HepG2 (cell line): ENCODE measurements at regions not wholly inside any gene's neighbourhood (a gene's known extent, or its start where the extent isn't known, plus 50 kb on each side); places are given as distances from the start of the nearest gene placed in this dataset.

Experiments used
- AKAP8 ChIP-seq: sonication (generic); formaldehyde crosslinking; IDR thresholded peaks from 2 replicates; pipeline ENCODE4 v1.5.1; 2020; ENCODE audit warnings: mild to moderate bottlenecking, missing genetic modification reagents
- AKNA ChIP-seq: sonication (generic); formaldehyde crosslinking; IDR thresholded peaks from 2 replicates; pipeline ENCODE4 v1.4.0; 2020; ENCODE audit warnings: missing genetic modification reagents, borderline replicate concordance
- CREB1 ChIP-seq, 2 experiments: fragments of 450-650 bp in 1 of 2; IDR thresholded peaks; 2 replicates each; pipeline ENCODE4 v1.6.1; 2016 to 2017; ENCODE audit warnings: control low read depth in 1 of 2, mild to moderate bottlenecking in 1 of 2, missing compliant biosample characterization in 1 of 2, missing genetic modification characterization in 1 of 2
- CREM ChIP-seq, 2 experiments: sonication (generic) in 1 of 2; formaldehyde crosslinking in 1 of 2; IDR thresholded peaks; 2 replicates each; pipeline versions ENCODE4 v1.4.0 to v1.6.1; 2016 to 2020; ENCODE audit warnings: antibody characterized with exemption in 1 of 2, mild to moderate bottlenecking in 1 of 2, missing genetic modification reagents in 1 of 2
- ESRRA ChIP-seq: sonication (generic); formaldehyde crosslinking; IDR thresholded peaks from 2 replicates; pipeline ENCODE4 v1.5.1; 2020; ENCODE audit warnings: mild to moderate bottlenecking, low read depth, missing genetic modification reagents
- HNF4A ChIP-seq: sonication (generic); formaldehyde crosslinking; IDR thresholded peaks from 2 replicates; pipeline ENCODE4 v1.4.0; 2020; ENCODE audit warnings: missing genetic modification reagents
- KDM5B ChIP-seq: sonication (generic); formaldehyde crosslinking; IDR thresholded peaks from 2 replicates; pipeline ENCODE4 v1.4.0; 2020; ENCODE audit warnings: missing genetic modification reagents, mild to moderate bottlenecking, borderline replicate concordance
- PBX2 ChIP-seq: IDR thresholded peaks from 2 replicates; pipeline ENCODE4 v1.6.1; 2016; ENCODE audit warnings: control low read depth
- POLR2G ChIP-seq: fragments of 200-400 bp; formaldehyde crosslinking; IDR thresholded peaks from 2 replicates; pipeline ENCODE4 v1.6.1; 2018; ENCODE audit warnings: mild to moderate bottlenecking, low read depth, low read length, moderate library complexity
- RAD21 ChIP-seq: fragments of 450-650 bp; formaldehyde crosslinking; IDR thresholded peaks from 2 replicates; pipeline ENCODE4 v1.5.0; 2020; ENCODE audit warnings: mild to moderate bottlenecking
- SRY ChIP-seq: sonication (generic); formaldehyde crosslinking; IDR thresholded peaks from 2 replicates; pipeline ENCODE4 v1.8.0; 2022; ENCODE audit warnings: mild to moderate bottlenecking, missing genetic modification reagents
- TBL1XR1 ChIP-seq: fragments of 150-350 bp; IDR thresholded peaks from 2 replicates; pipeline ENCODE4 v1.6.1; 2014; ENCODE audit warnings: borderline replicate concordance, low read length; ENCODE audit not compliant: partially characterized antibody
- TRIM24 ChIP-seq: sonication (generic); formaldehyde crosslinking; IDR thresholded peaks from 2 replicates; pipeline ENCODE4 v1.8.0; 2022; ENCODE audit warnings: mild to moderate bottlenecking, missing genetic modification reagents
- YEATS4 ChIP-seq: sonication (generic); formaldehyde crosslinking; IDR thresholded peaks from 2 replicates; pipeline ENCODE4 v1.4.0; 2020; ENCODE audit warnings: missing genetic modification reagents, borderline replicate concordance
- ZNF567 ChIP-seq: sonication (generic); formaldehyde crosslinking; IDR thresholded peaks from 2 replicates; pipeline ENCODE4 v1.8.1; 2023; ENCODE audit warnings: mild to moderate bottlenecking, missing genetic modification reagents, borderline replicate concordance
- ZNF687 ChIP-seq: sonication (generic); formaldehyde crosslinking; IDR thresholded peaks from 2 replicates; pipeline ENCODE4 v1.5.1; 2020; ENCODE audit warnings: mild to moderate bottlenecking, missing genetic modification reagents, moderate library complexity
- ZNF747 ChIP-seq: sonication (generic); formaldehyde crosslinking; IDR thresholded peaks from 2 replicates; pipeline ENCODE4 v1.8.1; 2023; ENCODE audit warnings: missing genetic modification reagents, mild to moderate bottlenecking, borderline replicate concordance
- ZNF777 ChIP-seq: sonication (generic); formaldehyde crosslinking; IDR thresholded peaks from 2 replicates; pipeline ENCODE4 v1.4.0; 2020; ENCODE audit warnings: missing genetic modification reagents
- ZNF891 ChIP-seq: sonication (generic); formaldehyde crosslinking; IDR thresholded peaks from 2 replicates; pipeline ENCODE4 v1.5.0; 2020; ENCODE audit warnings: mild to moderate bottlenecking, missing genetic modification reagents

GRCh38 chr2:2901384-2902345 lies 476.0 kb downstream of the EIPR1 start (continued):
- no peak for TF ChIP-seq RAD21 (CRISPR knock-in tag)
- no peak for TF ChIP-seq SRY (CRISPR knock-in tag)
- TF ChIP-seq ZNF777 (CRISPR knock-in tag) = no peak
- TF ChIP-seq KDM5B (CRISPR knock-in tag) = no peak
- TF ChIP-seq CREM (IDR thresholded peaks at IDR 0.05) = peak; percentile 33; the same call in 1 of the 2 replicates
- no peak for TF ChIP-seq CREM (CRISPR knock-in tag; IDR thresholded peaks at IDR 0.05)
- TF ChIP-seq POLR2G = no peak
- TF ChIP-seq ESRRA = no peak
- peak; percentile 38; the same call in 1 of the 2 replicates for TF ChIP-seq HNF4A (CRISPR knock-in tag)
- TF ChIP-seq PBX2 (CRISPR knock-in tag) = 0 out of 2 replicates have a peak, but pooled peaks have one; percentile 54
- TF ChIP-seq YEATS4 (CRISPR knock-in tag) = no peak
- no peak for TF ChIP-seq TBL1XR1
- TF ChIP-seq ZNF747 (CRISPR knock-in tag) = no peak
- TF ChIP-seq ZNF687 (CRISPR knock-in tag) = 0 out of 2 replicates have a peak, but pooled peaks have one; percentile 15
- TF ChIP-seq TRIM24 (CRISPR knock-in tag) = no peak
- no peak for TF ChIP-seq ZNF567 (CRISPR knock-in tag)
- no peak for TF ChIP-seq CREB1 (IDR thresholded peaks at IDR 0.05)
- TF ChIP-seq CREB1 (CRISPR knock-in tag; IDR thresholded peaks at IDR 0.05) = no peak
- no peak for TF ChIP-seq AKNA (CRISPR knock-in tag)
- no peak for TF ChIP-seq ZNF891 (CRISPR knock-in tag)
- TF ChIP-seq AKAP8 (CRISPR knock-in tag) = no peak
